MM.1S (cell line): ENCODE measurements at regions not wholly inside any gene's neighbourhood (a gene's known extent, or its start where the extent isn't known, plus 50 kb on each side); places are given as distances from the start of the nearest gene placed in this dataset.

Experiments
- DNase-seq: peaks from one replicate; pipeline ENCODE4 v3.0.0-alpha.2; 2015
- H2AFZ ChIP-seq: fragments of 300-600 bp; sonication (generic); 2 replicates; pipeline ENCODE4 v1.6.0; 2016; ENCODE audit warnings: antibody characterized with exemption, low read length
- H3F3A ChIP-seq: fragments of 300-600 bp; sonication (generic); 2 replicates; pipeline ENCODE4 v1.6.1; 2016; ENCODE audit warnings: mild to moderate bottlenecking, antibody characterized with exemption, low read length, moderate library complexity, mixed read lengths; ENCODE audit not compliant: insufficient read depth
- H3K27ac ChIP-seq: fragments of 300-600 bp; sonication (generic); 2 replicates; pipeline ENCODE4 v1.5.1; 2016; ENCODE audit warnings: mild to moderate bottlenecking, low read length
- H3K27me3 ChIP-seq: fragments of 300-600 bp; sonication (generic); replicated peaks from 2 replicates; pipeline ENCODE4 v1.6.0; 2016; ENCODE audit warnings: low read length; ENCODE audit not compliant: insufficient read depth
- H3K36me3 ChIP-seq: fragments of 300-600 bp; sonication (generic); replicated peaks from 2 replicates; pipeline ENCODE4 v1.6.1; 2016; ENCODE audit warnings: mild to moderate bottlenecking, low read length, mixed read lengths; ENCODE audit not compliant: insufficient read depth
- H3K4me1 ChIP-seq: fragments of 300-600 bp; sonication (generic); 2 replicates; pipeline ENCODE4 v1.6.1; 2016; ENCODE audit warnings: low read length, mixed read lengths
- H3K4me2 ChIP-seq: fragments of 300-600 bp; sonication (generic); 2 replicates; pipeline ENCODE4 v1.6.0; 2016; ENCODE audit warnings: low read depth, low read length
- H3K4me3 ChIP-seq: fragments of 300-600 bp; sonication (generic); 2 replicates; pipeline ENCODE4 v1.5.1; 2016; ENCODE audit warnings: low read length, mixed read lengths
- H3K79me2 ChIP-seq: fragments of 300-600 bp; sonication (generic); 2 replicates; pipeline ENCODE4 v1.6.1; 2016; ENCODE audit warnings: mixed run types, low read length, mixed read lengths
- H3K9ac ChIP-seq: fragments of 300-600 bp; sonication (generic); 2 replicates; pipeline ENCODE4 v1.6.1; 2016; ENCODE audit warnings: low read length, mixed read lengths
- H3K9me2 ChIP-seq: fragments of 300-600 bp; sonication (generic); replicated peaks from 2 replicates; pipeline ENCODE4 v1.6.1; 2016; ENCODE audit warnings: mild to moderate bottlenecking, low read length, mixed read lengths; ENCODE audit not compliant: insufficient read depth
- H3K9me3 ChIP-seq: fragments of 300-600 bp; sonication (generic); replicated peaks from 2 replicates; pipeline ENCODE4 v1.6.1; 2016; ENCODE audit warnings: mild to moderate bottlenecking, low read length, mixed read lengths; ENCODE audit not compliant: insufficient read depth
- H4K20me1 ChIP-seq: fragments of 300-600 bp; sonication (generic); 2 replicates; pipeline ENCODE4 v1.6.1; 2016; ENCODE audit warnings: mild to moderate bottlenecking, low read length, moderate library complexity, mixed read lengths; ENCODE audit not compliant: insufficient read depth
- EZH2 ChIP-seq: fragments of 300-600 bp; sonication (generic); optimal IDR thresholded peaks from 2 replicates; pipeline ENCODE3; 2017; ENCODE audit warnings: low read depth, mild to moderate bottlenecking, antibody characterized with exemption, low read length, mixed read lengths
- EZH2phosphoT487 ChIP-seq: fragments of 300-600 bp; sonication (generic); IDR thresholded peaks from 2 replicates; pipeline ENCODE4 v1.6.1; 2018; ENCODE audit warnings: antibody characterized with exemption, low read length
- TF ChIP-seq, protein P1 (sequence below): fragments of 300-600 bp; sonication (generic); IDR thresholded peaks from 2 replicates; pipeline ENCODE4 v1.5.1; 2016; ENCODE audit warnings: antibody characterized with exemption, low read length, mixed read lengths

- Histone ChIP-seq H3K36me3 (no peaks in the 10 kb centered on the region), H4K20me1 (no peaks in the 10 kb centered on the region), H3K79me2 (no peaks in the 10 kb centered on the region), H3K27ac (no peak overlapping the region), H3K9ac (no peak overlapping the region), H3K9me3 (no peaks in the 10 kb centered on the region), H2AFZ (no peak overlapping the region), H3F3A (no peaks in the 10 kb centered on the region), H3K4me3 (no peak overlapping the region), H3K27me3 (no peaks in the 10 kb centered on the region), H3K9me2 (no peaks in the 10 kb centered on the region), H3K4me2 (no peak overlapping the region), H3K4me1 (no peaks in the 10 kb centered on the region)
- no peak for DNase-seq
- TF ChIP-seq EZH2phosphoT487 (no peak), EZH2 (no peak)
Measured at GRCh38 chr2:239528146-239528545, 127.3 kb upstream of the HDAC4 start.

- H3K4me3 ChIP-seq = no peak overlapping the region
- no peaks in the 10 kb centered on the region for H3K9me3 ChIP-seq
- H3K9ac ChIP-seq = no peak overlapping the region
- TF ChIP-seq EZH2 = no peak
- TF ChIP-seq EZH2phosphoT487 = no peak
- TF ChIP-seq, protein P1, sequence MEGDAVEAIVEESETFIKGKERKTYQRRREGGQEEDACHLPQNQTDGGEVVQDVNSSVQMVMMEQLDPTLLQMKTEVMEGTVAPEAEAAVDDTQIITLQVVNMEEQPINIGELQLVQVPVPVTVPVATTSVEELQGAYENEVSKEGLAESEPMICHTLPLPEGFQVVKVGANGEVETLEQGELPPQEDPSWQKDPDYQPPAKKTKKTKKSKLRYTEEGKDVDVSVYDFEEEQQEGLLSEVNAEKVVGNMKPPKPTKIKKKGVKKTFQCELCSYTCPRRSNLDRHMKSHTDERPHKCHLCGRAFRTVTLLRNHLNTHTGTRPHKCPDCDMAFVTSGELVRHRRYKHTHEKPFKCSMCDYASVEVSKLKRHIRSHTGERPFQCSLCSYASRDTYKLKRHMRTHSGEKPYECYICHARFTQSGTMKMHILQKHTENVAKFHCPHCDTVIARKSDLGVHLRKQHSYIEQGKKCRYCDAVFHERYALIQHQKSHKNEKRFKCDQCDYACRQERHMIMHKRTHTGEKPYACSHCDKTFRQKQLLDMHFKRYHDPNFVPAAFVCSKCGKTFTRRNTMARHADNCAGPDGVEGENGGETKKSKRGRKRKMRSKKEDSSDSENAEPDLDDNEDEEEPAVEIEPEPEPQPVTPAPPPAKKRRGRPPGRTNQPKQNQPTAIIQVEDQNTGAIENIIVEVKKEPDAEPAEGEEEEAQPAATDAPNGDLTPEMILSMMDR = no peak
- no peak overlapping the region for H2AFZ ChIP-seq
- no peaks in the 10 kb centered on the region for H3K4me1 ChIP-seq
- no peaks in the 10 kb centered on the region for H3K36me3 ChIP-seq
- H3K27ac ChIP-seq = no peak overlapping the region
- no peak for DNase-seq
- H3K27me3 ChIP-seq = no peaks in the 10 kb centered on the region
- H3F3A ChIP-seq = no peaks in the 10 kb centered on the region
- H4K20me1 ChIP-seq = no peaks in the 10 kb centered on the region
- no peaks in the 10 kb centered on the region for H3K79me2 ChIP-seq
- no peaks in the 10 kb centered on the region for H3K9me2 ChIP-seq
- H3K4me2 ChIP-seq = no peak overlapping the region
Measured at GRCh38 chr2:239526666-239527415, 126.0 kb upstream of the HDAC4 start.

DNA sequence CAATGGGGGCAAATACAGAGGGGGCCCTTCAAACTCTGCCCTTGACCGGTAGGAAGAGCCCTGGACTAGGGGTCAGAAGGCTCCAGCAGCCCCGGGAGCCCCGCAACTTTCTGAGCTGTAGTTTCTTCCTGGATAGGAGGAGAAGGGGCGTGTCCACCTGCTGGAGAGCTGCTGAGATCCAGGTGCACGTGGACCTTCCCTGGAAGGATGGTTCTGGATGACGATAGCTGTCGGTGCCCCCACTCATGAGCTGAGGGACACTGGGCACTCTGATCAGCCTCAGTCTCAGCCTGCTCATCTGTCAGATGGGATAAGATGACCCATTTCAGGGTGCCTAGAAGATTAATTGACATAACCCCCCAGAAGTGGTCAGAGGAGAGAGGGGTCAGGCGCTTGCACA is 125.2 kb upstream of the HDAC4 start:
- no peaks in the 10 kb centered on the region for H3K36me3 ChIP-seq
- no peak overlapping the region for H2AFZ ChIP-seq
- no peak overlapping the region for H3K27ac ChIP-seq
- no peaks in the 10 kb centered on the region for H3K27me3 ChIP-seq
- DNase-seq = no peak
- no peak for TF ChIP-seq EZH2phosphoT487
- no peaks in the 10 kb centered on the region for H4K20me1 ChIP-seq
- no peaks in the 10 kb centered on the region for H3F3A ChIP-seq
- H3K79me2 ChIP-seq = no peaks in the 10 kb centered on the region
- H3K4me2 ChIP-seq = no peak overlapping the region
- no peaks in the 10 kb centered on the region for H3K9me2 ChIP-seq
- H3K4me1 ChIP-seq = no peaks in the 10 kb centered on the region
- no peak overlapping the region for H3K9ac ChIP-seq
- no peaks in the 10 kb centered on the region for H3K9me3 ChIP-seq
- H3K4me3 ChIP-seq = no peak overlapping the region

GRCh38 chr2:239523954-239524330 is 123.1 kb upstream of the HDAC4 start:
- Histone ChIP-seq H3K4me3 (no peak overlapping the region), H3F3A (no peaks in the 10 kb centered on the region), H3K27ac (no peak overlapping the region), H3K79me2 (no peaks in the 10 kb centered on the region), H3K9me3 (no peaks in the 10 kb centered on the region), H2AFZ (no peak overlapping the region), H4K20me1 (no peaks in the 10 kb centered on the region), H3K9me2 (no peaks in the 10 kb centered on the region), H3K36me3 (no peaks in the 10 kb centered on the region), H3K4me2 (no peak overlapping the region), H3K4me1 (no peaks in the 10 kb centered on the region), H3K27me3 (no peaks in the 10 kb centered on the region), H3K9ac (no peak overlapping the region)
- no peak for DNase-seq
- TF ChIP-seq, protein P1 = no peak
- no peak for TF ChIP-seq EZH2phosphoT487
- TF ChIP-seq EZH2 = no peak
